Endothelial cell of umbilical vein (primary cell): ENCODE measurements at regions not wholly inside any gene's neighbourhood (a gene's known extent, or its start where the extent isn't known, plus 50 kb on each side); places are given as distances from the start of the nearest gene placed in this dataset.

Experiments used
- BruUV-seq: library from RNA; stranded (reverse); fragments of 400-500 nt; replicated peaks from 2 replicates; lab custom pipeline; 2021; lab: Mats Ljungman, UMichigan
- CTCF ChIA-PET: fragments of 300-600, 350-600 bp; sonication (Branson Sonifier 250); formaldehyde crosslinking; loops from one replicate; lab custom pipeline; 2021; ENCODE audit warnings: antibody characterized with exemption, inconsistent platforms; lab: Charles Lee
- POLR2A ChIA-PET: fragments of 300-600, 350-600 bp; sonication (Branson Sonifier 250); formaldehyde crosslinking; loops from one replicate; lab custom pipeline; 2021; ENCODE audit warnings: antibody characterized with exemption, inconsistent platforms; lab: Charles Lee
- DNase-seq: peaks from one replicate; pipeline ENCODE4 v3.0.0-alpha.2; 2011; ENCODE audit warnings: low read depth, low spot score
- FAIRE-seq: peaks from 2 replicates; lab custom pipeline; 2011; peaks lifted over from hg19 to GRCh38; lab: Jason Lieb, UNC
- H2AFZ ChIP-seq: 2 replicates; pipeline ENCODE4 v1.6.0; 2012; ENCODE audit warnings: low read depth, low read length, control low read depth, inconsistent platforms
- H3K27ac ChIP-seq: 2 replicates; pipeline ENCODE4 v1.5.1; 2011; ENCODE audit warnings: low read depth, mild to moderate bottlenecking, control low read depth, low read length, moderate library complexity; ENCODE audit not compliant: insufficient read depth
- H3K27me3 ChIP-seq, 2 experiments: 2 replicates each; pipeline versions ENCODE4 v1.6.0 to v1.6.1; 2011; ENCODE audit warnings: low read length in 2 of 2, mixed read lengths in 1 of 2; ENCODE audit not compliant: control insufficient read depth in 2 of 2, insufficient read depth in 2 of 2
- H3K36me3 ChIP-seq, 2 experiments: 2 replicates in 1 of 2; 3 replicates in 1 of 2; pipeline ENCODE4 v1.5.1; 2011; ENCODE audit warnings: low read length in 2 of 2, mild to moderate bottlenecking in 1 of 2, moderate library complexity in 1 of 2; ENCODE audit not compliant: control insufficient read depth in 2 of 2, insufficient read depth in 2 of 2; ENCODE audit errors: extremely low read depth in 1 of 2
- H3K4me1 ChIP-seq: 3 replicates; pipeline ENCODE4 v1.5.1; 2011; ENCODE audit warnings: mild to moderate bottlenecking, low read length; ENCODE audit not compliant: control insufficient read depth, insufficient read depth; ENCODE audit errors: extremely low read depth
- H3K4me2 ChIP-seq: 2 replicates; pipeline ENCODE4 v1.6.1; 2011; ENCODE audit warnings: low read length, control low read depth, mixed read lengths; ENCODE audit not compliant: insufficient read depth
- H3K4me3 ChIP-seq, 3 experiments: fragments of 200-600 bp in 1 of 3; sonication (generic), shearing (Covaris generic) in 1 of 3; replicated peaks in 1 of 3; 2 replicates each; pipeline ENCODE4 v1.5.1; 2011 to 2016; ENCODE audit warnings: control low read depth in 3 of 3, low read length in 3 of 3, mild to moderate bottlenecking in 2 of 3, inconsistent platforms in 1 of 3, low read depth in 1 of 3, moderate library complexity in 1 of 3; ENCODE audit not compliant: insufficient read depth in 1 of 3
- H3K79me2 ChIP-seq: 2 replicates; pipeline ENCODE4 v1.6.0; 2012; ENCODE audit warnings: low read length, inconsistent platforms; ENCODE audit not compliant: control insufficient read depth, insufficient read depth
- H3K9ac ChIP-seq: replicated peaks from 2 replicates; pipeline ENCODE3; 2011; ENCODE audit warnings: low read length, control low read depth; ENCODE audit not compliant: insufficient read depth; ENCODE audit errors: extremely low read depth
- H3K9me1 ChIP-seq: replicated peaks from 3 replicates; pipeline ENCODE4 v1.6.0; 2011; ENCODE audit warnings: mild to moderate bottlenecking, low read length; ENCODE audit not compliant: control insufficient read depth, insufficient read depth; ENCODE audit errors: extremely low read depth
- H3K9me3 ChIP-seq: replicated peaks from 2 replicates; pipeline ENCODE4 v1.5.1; 2012; ENCODE audit warnings: low read length, inconsistent platforms; ENCODE audit not compliant: control insufficient read depth, insufficient read depth
- H4K20me1 ChIP-seq: replicated peaks from 2 replicates; pipeline ENCODE3; 2011; ENCODE audit warnings: mild to moderate bottlenecking, low read length; ENCODE audit not compliant: control insufficient read depth, insufficient read depth; ENCODE audit errors: extremely low read depth
- EZH2 ChIP-seq: IDR thresholded peaks from 2 replicates; pipeline ENCODE4 v1.6.1; 2012; ENCODE audit warnings: borderline replicate concordance, low read depth, mild to moderate bottlenecking, moderate library complexity, low read length, inconsistent platforms; ENCODE audit not compliant: severe bottlenecking
- FOS ChIP-seq: IDR thresholded peaks from 2 replicates; pipeline ENCODE4 v1.6.1; 2011; ENCODE audit warnings: mild to moderate bottlenecking, low read length, moderate library complexity, borderline replicate concordance; ENCODE audit not compliant: insufficient read depth
- GATA2 ChIP-seq: IDR thresholded peaks from 2 replicates; pipeline ENCODE4 v1.7.0; 2011; ENCODE audit warnings: low read depth, mild to moderate bottlenecking, moderate library complexity, mixed read lengths, low read length; ENCODE audit not compliant: insufficient read length, insufficient read depth
- MYC ChIP-seq: IDR thresholded peaks from one replicate; pipeline ENCODE4 v1.6.1; 2011; ENCODE audit warnings: mild to moderate bottlenecking, low read depth, low read length
- POLR2AphosphoS5 ChIP-seq: IDR thresholded peaks from 2 replicates; pipeline ENCODE4 v1.6.1; 2012; ENCODE audit warnings: low read depth, mild to moderate bottlenecking, control low read depth, low read length, moderate library complexity; ENCODE audit not compliant: insufficient read depth
- dilution Hi-C: fragments of 300-500 bp; cut with MboI; formaldehyde crosslinking; loops from one replicate; pipeline ENCODE4 v1.15.0; 2019; ENCODE audit warnings: low sequenced_read_pairs; ENCODE audit not compliant: extremely low pct_ligation_motif_present
- intact Hi-C: fragments of 100-400 bp; cut with micrococcal nuclease; formaldehyde crosslinking; loops from one replicate; pipeline ENCODE4 v1.10.0; 2022
- TF ChIP-seq, protein P1 (sequence below): IDR thresholded peaks from 2 replicates; pipeline ENCODE4 v1.6.1; 2011; ENCODE audit not compliant: insufficient read depth, insufficient read length
- TF ChIP-seq, protein P2 (sequence below), 2 donors: IDR thresholded peaks; 1 replicate in 1 of 2; 2 replicates in 1 of 2; pipeline ENCODE4 v1.5.1; 2011; ENCODE audit warnings: low read length in 2 of 2, mild to moderate bottlenecking in 2 of 2, moderate library complexity in 2 of 2, control low read depth in 1 of 2, inconsistent platforms in 1 of 2, low read depth in 1 of 2; ENCODE audit not compliant: insufficient read depth in 1 of 2; ENCODE audit errors: extremely low read depth in 1 of 2

DNA sequence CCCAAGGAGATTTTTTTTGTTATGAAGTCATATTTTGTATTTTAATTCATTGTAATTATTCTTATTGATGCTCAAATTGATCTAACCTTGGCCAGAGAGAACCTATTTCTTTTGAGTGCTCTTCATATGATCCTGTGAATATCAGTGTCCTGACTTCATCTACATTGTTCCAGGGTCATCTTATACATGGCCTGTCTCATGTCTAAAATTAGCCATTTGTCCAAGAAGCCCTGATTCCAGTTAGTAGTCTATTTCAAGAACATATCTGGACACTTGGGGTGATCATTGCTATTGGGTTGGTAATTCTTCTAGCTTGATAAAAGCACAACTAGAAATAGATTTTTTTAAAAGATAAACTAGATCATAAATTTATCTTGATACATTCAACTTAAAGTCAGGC, 266.2 kb downstream of the SPRY1 start:
- Histone ChIP-seq H4K20me1 (no peaks in the 10 kb centered on the region), H3K79me2 (no peaks in the 10 kb centered on the region), H3K4me1 (no peaks in the 10 kb centered on the region), H3K9ac (no peak overlapping the region), H3K4me3 (no peak overlapping the region), H3K36me3 (no peaks in the 10 kb centered on the region), H3K9me1 (no peaks in the 10 kb centered on the region), H3K4me2 (no peak overlapping the region), H3K9me3 (no peaks in the 10 kb centered on the region), H3K27ac (no peak overlapping the region), H2AFZ (no peak overlapping the region), H3K27me3 (no peaks in the 10 kb centered on the region)
- dilution Hi-C loops (no loop called here), intact Hi-C loops (loop anchor here (5.0 kb wide), 4 partner anchors 229 to 659 kb away; no protein-coding TSS in a partner anchor)
- DNase-seq (no peak), FAIRE-seq (no peak)
- ChIA-PET CTCF (interaction anchor here (1.3 to 5.4 kb wide), 5 partner anchors 99 to 562 kb away, joined by 3 to 49 read pairs (median 14); no protein-coding TSS in a partner anchor), POLR2A (no interaction called here)
- BruUV-seq, result no TSS peak
- TF ChIP-seq, protein P1, sequence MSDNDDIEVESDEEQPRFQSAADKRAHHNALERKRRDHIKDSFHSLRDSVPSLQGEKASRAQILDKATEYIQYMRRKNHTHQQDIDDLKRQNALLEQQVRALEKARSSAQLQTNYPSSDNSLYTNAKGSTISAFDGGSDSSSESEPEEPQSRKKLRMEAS, result no peak
- no peak for TF ChIP-seq FOS
- TF ChIP-seq MYC, result no peak
- no peak for TF ChIP-seq GATA2
- no peak for TF ChIP-seq POLR2AphosphoS5
- no peak for TF ChIP-seq EZH2
- TF ChIP-seq, protein P2, sequence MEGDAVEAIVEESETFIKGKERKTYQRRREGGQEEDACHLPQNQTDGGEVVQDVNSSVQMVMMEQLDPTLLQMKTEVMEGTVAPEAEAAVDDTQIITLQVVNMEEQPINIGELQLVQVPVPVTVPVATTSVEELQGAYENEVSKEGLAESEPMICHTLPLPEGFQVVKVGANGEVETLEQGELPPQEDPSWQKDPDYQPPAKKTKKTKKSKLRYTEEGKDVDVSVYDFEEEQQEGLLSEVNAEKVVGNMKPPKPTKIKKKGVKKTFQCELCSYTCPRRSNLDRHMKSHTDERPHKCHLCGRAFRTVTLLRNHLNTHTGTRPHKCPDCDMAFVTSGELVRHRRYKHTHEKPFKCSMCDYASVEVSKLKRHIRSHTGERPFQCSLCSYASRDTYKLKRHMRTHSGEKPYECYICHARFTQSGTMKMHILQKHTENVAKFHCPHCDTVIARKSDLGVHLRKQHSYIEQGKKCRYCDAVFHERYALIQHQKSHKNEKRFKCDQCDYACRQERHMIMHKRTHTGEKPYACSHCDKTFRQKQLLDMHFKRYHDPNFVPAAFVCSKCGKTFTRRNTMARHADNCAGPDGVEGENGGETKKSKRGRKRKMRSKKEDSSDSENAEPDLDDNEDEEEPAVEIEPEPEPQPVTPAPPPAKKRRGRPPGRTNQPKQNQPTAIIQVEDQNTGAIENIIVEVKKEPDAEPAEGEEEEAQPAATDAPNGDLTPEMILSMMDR (IDR thresholded peaks at IDR 0.05; ENCODE audit: extremely low read depth in 1 of 2, insufficient read depth in 1 of 2, low read depth in 1 of 2, low read length in 2 of 2), result no peak
